NCI-H446 treated with DMSO at 0.1 percent for 48 hours (cell line): ENCODE measurements at regions not wholly inside any gene's neighbourhood (a gene's known extent, or its start where the extent isn't known, plus 50 kb on each side); places are given as distances from the start of the nearest gene placed in this dataset.
"Not testable (repeated sequence)": the region's sequence is repeated elsewhere in the genome, so short reads cannot be mapped to it uniquely, and the experiment has no call there.

ENCODE experiments used
- DNase-seq: peaks from one replicate; lab custom pipeline; 2025; lab: John Stamatoyannopoulos, UW

DNA sequence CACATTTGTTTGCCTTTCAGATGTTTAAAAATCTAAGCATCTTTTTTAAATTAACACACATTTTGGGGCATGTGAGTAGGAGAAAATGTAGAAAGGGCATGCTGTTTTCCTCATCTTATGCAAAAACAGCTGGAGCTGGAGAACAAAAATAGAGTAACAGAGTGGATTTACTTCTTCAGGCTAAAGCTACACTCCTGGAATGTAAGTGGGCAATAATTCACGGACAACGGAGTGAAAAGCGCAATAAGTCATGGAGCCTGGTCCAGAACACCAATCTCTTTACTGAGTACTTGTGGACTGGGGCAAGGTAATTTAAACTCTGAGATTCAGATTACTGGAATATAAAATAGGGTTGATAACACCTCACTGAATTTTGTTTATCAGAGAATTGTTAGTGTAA lies 1018.8 kb upstream of the HS3ST1 start:
- DNase-seq = no peak

DNA sequence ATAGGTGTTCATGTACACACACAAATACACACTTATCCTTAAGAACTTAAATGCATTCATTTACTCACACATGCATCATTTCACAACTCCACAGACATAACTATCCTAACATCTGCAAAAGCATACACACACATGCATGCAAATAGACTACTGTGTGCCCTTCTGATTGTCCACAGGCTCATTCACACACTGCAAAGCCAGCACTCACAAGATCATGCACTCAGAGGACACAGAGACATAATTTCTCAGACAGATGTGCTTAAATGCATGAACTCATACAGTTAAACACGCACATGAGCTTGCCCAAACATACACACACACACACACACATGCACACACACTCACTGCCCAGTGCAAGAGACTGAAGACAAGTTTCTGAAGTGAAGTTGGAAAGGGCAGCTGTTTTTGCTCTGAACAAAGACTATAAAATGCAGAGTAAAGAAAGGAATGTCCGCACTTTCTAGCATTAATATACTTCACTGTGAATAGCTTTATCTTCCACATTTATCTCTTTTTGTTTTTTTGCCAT lies 1018.0 kb upstream of the HS3ST1 start:
- DNase-seq = no peak

DNA sequence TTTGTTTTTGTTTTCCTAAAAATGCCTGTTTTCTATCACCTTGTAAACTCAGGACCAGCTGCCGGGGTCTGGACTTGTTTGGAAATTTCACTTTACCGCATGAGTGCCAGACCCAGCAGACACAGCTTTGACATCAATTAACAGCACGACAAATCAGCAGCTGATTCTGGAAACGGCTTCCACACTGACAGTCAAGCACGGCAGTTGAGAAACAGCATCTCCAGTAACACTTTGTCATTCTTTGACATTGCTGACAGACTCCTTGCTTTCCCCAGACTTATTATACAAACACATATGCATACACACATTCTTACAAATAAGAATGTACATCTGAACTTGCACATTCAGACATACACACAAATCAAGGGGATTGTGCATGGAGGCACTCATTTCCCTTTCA lies 1017.6 kb upstream of the HS3ST1 start:
- DNase-seq = no peak

DNA sequence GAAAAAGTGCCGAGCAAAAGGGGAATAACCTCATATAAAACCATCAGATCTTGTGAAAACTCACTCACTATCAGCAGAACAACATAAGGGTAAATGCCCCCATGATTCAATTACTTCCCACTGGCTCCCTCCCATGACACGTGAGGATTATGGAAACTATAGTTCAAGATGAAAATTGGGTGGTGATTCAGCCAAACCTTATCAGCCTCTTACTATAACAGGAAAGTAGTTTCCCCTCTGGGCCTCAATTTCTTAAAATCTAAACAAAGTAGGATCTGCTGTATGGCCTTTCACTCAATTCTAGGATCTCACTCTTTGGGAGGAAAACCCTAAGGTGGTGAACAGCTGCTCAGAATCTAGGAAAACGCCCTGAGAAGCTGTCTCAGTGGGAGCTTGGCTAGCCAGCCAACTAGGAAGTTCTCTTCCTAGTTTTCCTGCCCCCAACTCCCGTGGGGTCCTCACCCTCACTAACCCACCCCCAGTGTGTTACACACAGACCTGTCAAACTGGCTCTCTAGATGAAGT lies 1017.1 kb upstream of the HS3ST1 start:
- no peak for DNase-seq

DNA sequence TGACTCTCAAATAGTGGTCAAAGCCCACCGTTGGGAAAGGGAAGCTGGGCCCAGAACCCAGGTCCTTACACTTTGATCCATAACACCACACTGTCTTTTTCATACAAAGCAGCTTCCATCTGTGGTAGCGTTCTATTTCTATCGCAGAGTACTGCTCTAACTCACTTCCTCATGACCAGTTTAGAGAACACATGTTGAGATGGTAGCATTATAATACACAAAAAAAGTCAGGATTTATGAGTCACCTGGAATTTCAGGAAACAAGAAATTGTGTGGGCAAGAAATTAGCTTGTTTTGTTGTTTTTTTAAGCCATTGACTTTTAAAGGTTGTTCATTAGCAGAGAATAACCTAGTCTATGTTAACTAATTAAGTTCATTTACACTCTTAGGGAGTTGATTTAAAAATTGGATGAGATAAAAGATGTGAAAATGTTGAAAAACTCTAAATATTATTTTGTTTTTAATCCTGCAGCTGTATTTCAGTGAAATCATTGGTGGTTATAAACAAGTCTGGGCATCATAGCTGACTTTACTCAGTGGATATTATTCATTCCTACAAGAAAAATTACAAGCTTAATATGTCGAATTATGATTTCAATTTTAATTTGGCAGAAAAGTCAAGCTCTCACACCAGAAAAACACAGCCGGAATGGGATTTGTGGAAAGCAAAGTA lies 1011.1 kb upstream of the HS3ST1 start:
- DNase-seq = no peak

DNA sequence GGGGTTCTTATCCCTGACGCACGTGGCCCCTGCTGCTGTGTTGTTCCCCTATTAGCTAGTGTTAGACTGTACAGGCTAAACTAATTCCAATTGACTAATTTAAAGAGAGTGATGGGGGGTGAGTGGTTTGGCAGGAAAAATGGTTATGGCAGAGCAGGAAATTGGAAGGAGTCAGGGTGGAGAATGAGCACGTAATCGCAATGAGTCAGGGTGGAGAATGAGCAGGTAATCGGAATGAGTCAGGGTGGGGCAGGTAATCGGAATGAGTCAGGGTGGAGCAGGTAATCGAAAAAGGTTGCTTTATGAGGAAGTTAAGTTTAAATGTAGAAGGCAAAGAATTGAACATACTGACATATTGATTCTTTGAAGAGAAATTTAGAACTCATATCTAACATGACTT lies 1002.6 kb upstream of the HS3ST1 start:
- not testable (repeated sequence) for DNase-seq

DNA sequence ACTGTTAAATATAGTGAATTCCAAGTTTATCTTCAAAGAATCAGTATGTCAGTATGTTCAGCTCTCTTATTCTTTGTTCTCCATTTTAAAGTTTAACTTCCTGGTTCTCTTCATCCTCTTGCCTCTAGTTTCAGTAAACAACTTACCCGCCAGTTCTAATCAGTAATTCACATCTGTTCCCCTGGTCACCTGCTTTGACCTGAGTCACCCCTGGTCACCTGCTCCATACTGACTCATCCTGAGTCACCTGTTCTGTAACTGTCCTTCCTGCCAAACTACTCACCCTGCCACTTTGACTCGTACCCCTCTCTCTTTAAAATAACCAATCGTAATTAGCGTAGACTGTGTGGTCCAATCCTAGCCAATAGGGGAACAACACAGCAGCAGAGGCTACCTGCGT lies 992.7 kb upstream of the HS3ST1 start:
- no peak for DNase-seq

DNA sequence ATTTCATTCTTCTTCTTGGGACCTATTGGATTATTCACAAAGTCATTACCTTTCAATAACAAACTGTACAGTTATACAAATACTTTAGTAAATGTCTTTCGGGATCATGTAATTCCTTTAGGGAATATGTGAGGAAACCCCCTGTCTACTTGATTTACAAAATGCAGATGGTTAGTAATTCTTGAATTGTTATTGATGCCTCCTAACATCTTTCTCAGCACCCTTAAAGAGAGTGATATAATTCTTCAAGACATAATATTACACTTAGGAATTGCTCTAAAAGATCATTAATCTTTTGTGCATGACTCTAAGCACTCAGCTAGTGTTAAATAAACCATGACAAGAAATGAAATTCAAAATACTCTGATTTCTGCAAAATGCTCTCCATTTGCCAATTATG lies 988.1 kb upstream of the HS3ST1 start:
- no peak for DNase-seq

DNA sequence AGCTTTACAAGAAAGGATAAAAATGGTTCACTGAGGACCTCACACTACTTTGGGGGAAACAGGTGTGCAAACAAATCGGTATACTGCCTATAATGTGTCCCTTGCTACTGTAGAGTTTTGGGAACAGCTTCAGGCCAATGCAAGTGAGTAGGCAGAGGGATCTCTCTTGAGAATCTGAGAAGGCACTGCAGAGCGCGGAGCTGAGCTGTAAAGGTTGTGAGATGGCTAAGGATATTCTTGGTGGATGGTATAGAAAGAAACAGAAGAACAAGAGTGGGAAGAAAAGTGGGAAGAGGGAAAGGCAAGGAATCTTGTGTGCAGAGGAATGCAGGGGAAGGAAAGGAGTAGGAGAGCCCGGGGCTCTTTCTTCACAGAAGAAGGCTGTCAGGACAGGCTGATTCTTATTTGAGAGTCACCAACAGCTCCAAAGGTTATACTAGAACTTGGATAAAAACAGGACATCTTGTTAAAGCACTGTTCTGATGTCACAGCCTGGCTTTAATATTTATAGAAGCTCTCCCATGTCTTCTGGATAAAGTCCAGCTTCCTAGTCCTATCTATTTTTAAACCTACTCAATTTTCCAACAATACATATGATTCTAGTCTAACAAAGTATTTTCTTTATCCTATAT lies 985.6 kb upstream of the HS3ST1 start:
- DNase-seq = no peak

DNA sequence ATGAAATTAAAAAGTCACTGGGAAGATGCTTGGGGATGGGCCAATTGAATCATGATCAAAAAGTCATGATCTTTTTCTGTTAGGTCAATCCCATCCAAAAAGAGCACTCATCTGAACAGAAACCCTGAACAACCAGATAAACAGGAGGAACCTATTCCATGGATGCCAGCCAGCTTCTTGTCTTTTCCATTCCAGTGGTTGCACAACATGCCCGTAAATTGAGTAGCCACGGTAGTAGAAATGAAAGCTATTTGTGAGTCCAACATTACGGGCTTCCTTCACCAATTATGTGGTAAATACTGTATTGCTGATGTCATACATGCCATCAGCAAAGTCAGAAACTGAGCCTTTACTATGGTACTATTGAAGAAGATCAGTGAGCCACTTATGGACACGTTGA lies 982.4 kb upstream of the HS3ST1 start:
- no peak for DNase-seq

DNA sequence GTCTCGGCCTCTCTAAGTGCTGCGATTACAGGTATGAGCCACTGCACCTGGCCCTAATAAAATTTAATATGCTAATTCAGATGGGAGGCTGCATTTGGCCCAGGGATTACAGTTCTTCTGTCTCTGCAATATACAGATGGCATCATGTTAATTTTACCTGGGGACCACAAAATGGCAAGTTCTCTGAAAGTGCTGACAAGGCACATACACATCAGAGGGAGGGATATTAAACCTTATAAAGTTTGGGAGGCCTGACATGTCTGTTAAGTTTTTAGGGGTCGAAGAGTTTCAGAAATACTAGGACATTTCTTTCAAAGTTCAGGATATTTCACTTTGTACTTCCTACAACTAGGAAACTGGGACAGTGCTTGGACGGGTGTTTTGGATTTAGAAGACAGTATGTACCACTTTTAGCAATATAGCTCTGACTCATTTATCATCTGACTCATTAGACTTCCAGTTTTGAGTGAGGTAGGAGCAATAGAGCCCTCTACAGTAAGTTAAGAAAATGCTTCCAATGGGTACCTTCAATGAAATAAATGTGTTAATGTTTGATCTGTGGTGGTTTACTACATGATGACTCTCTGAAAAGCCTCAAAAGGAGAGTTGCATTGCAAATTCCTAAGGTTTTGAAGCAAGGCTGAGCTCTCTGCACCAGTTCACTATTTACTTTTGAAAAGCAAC lies 981.0 kb upstream of the HS3ST1 start:
- DNase-seq = no peak

DNA sequence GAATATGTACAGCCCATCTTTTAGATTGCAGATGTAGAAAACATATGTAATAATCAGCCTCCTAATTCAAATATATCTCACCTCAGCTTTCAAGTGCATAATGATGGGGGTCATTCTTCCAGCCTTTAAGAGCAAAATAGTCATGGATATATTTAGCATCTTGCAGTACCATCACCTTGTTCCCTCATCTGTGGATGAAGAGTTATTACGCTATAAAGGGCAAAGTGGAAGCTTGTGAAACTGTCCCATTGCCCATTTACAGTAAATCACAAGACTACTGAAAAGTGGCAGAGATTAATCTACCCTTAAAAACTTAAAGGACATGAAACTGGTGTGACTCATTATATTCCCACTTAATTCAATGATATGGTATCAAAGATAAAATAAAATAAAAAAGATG lies 979.7 kb upstream of the HS3ST1 start:
- DNase-seq = no peak

DNA sequence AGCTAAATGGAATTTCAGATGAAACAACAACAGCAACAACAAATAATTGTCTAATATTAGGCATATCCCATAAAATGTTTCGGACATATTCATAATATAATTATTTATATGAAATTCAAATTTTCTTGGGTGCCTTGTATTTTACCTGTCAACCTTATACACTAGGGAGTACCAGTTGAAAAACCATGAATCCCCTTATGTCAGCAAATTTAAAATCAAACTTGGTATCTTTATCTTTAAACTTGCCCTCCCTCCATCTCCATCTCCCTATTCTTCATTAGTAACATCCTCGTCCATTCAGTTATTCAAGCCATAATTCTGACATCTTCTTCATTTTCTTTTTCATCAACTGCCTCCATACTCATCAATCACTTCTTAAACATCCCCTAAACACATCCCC lies 974.5 kb upstream of the HS3ST1 start:
- DNase-seq = no peak

DNA sequence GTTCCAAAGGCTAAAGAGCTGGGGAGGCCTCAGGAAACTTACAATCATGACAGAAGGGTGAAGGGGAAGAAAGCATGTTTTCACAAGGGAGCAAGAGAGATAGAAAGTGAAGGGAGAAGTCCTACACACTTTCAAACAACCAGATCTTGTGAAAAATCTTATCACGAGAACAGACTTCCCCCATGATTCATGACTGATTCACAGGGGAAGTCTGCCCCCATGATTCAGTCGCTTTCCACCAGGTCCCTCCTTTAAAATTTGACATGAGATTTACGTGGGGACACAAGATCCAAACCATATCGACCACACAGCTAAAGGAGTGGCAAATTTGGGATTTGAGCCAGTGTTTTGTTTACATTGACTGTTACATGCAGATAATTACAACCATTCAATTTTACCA lies 971.1 kb upstream of the HS3ST1 start:
- no peak for DNase-seq

DNA sequence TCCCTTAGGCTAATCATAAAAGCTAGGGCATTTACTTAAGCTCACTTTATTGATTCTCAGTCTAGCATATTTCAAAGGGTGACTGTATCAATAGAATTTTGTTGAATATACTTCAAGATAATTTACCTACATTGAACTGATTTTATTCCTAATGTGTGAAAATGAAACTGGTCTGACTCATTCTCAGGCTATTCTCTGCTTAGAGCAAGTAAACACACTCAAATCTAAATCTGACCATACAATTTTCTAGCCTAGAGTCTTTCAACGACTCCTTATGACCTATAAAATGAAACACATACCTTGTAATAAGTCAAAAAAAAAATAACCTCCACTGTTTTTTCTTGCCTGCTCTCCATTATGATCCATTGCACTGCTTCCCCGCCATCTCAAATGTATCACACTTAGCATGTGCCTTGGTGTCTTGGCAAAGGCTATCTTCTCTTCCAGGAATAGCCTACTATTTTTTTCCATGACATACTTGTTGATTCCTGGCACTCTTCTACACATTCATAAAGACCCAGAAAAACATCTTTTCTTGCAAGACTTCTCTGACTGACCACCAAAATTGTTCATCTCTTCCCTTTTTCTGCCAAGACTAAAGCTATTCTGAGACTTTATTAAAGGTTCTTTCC lies 965.1 kb upstream of the HS3ST1 start:
- no peak for DNase-seq

DNA sequence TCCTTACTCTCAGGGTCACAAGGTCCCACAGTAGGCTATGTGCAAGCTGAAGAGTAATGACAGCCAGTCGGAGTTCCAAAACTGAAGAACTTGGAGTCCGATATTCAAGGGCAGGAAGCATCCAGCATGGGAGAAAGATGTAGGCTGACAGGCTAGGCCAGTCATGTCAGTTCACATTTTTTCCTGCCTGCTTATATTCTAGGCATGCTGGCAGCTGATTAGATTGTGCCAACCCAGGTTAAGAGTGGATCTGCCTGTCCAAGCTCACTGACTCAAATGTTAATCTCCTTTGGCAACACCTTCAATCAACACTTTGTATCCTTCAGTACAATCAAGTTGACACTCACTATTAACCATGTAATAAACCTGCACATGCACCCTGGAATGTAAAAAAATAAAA lies 960.9 kb upstream of the HS3ST1 start:
- DNase-seq = no peak

DNA sequence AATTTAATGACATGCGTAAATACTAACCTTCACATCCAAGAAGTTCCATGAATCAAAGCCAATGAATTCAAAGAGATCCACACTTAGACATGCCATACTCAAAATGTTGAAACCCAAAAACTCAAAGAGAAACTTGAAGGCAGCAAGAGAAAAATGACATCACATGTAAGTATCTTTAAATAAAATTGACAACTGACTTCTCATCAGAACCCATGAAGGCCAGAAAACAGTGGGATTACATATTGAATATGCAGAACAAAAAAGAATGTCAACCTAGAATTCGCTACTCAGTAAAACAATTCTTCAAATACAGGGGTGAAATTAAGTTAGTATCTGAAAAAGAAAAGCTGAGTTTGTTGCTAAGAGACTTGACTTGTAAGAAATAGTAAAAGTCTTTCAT lies 953.9 kb upstream of the HS3ST1 start:
- no peak for DNase-seq

DNA sequence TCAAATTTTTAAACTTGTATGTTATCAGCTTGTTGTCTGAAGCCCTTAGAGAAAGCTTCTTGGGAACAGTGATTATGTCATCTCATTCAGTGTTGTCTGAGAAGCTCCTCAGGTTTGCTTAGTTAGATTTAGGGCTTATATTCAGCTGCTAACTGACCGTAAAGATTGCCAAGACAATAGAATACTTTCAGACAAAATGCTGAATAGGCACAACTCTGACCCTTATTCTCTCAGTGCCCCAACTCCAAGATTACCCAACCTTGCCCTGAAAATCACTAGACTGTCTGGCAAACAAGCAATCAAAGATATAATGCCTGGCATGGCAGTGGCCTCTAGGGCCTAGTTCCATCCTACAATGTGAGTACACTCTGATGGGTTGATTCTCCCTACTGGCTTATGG lies 950.5 kb upstream of the HS3ST1 start:
- DNase-seq = no peak

DNA sequence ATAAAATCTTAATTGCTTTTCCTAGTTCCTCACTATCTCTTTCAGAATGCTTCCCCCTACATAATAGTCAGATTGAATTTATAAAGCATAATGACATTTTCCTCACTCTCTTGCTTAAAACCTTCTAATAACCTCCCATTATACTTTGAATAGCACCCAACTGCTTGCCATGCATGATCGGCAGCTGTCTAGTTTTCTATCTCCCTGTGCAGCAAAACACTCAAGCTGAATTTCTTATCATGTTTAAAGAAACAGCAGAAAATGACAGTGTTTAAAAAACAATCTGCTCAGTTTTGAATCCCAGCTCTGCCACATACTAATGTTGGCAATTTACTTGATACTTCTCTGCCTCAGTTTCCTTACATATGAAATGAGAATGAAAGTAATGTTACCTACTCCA lies 947.1 kb upstream of the HS3ST1 start:
- no peak for DNase-seq

DNA sequence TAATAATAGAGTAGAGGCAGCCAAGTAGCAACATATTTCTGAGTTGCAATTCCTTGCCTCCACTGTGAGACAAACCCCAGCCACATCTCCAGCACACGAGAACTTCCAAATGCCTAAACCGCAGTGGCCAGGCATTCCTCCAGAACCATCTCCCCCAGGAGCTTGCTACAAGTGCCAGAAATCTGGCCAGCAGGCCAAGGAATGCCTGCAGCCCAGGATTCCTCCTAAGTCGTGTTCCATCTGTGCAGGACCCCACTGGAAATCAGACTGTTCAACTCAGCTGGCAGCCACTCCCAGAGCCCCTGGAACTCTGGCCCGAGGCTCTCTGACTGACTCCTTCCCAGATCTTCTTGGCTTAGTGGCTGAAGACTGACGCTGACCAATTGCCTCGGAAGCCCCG lies 937.2 kb upstream of the HS3ST1 start:
- not testable (repeated sequence) for DNase-seq

DNA sequence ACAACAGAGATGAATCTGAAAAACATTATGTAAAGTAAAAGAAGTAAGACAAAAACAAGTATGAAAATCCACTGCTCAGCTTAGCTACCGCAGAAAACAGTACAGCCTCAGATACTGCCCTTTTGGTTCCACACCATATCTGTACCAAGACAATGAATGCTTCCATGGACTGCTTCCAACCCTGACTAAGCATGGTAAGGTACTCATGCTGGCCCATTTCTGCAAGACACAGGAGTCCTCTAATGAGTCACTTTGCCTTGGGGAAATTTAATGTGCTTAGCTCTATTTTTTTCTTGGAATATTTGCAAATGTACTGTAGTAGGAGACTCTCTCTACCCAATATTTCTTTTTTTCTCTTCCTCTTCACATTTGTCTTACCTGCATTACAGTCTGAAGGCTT lies 931.7 kb upstream of the HS3ST1 start:
- DNase-seq = no peak

DNA sequence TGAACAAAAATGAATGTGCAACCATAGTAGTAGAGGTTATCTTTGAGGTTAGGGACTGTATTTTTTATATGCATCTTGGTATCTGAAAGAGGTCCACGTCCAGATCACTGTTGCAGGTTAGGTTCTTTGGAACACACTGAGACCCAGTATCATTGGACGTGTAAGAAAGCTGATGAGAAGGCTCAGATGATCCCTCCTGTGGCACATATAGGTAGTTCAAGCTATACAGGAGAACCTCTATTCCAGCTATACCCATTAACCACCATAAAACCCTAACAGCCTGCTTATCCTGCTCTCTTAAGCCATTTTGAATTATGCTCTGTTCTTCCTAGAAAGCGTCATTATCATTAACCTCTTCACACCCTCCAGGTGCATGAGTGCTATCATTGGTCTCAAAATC lies 930.7 kb upstream of the HS3ST1 start:
- DNase-seq = no peak

DNA sequence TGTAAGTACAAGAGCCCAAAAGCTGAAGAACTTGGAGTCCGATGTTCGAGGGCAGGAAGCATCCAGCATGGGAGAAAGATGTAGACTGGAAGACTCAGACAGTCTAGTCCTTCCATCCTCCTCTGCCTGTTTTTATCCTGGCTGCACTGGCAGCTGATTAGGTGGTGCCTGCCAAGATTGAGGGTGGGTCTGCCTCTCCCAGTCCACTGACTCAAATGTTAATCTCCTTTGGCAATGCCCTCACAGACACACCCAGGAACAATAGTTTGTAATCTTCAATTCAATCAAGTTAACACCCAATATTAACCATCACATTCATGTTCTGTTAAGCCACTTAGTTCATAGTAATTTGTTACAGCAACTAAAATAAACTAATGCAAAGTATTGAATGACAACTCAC lies 904.4 kb upstream of the HS3ST1 start:
- DNase-seq = not testable (repeated sequence)
